GM12891 (cell line): ENCODE measurements at regions not wholly inside any gene's neighbourhood (a gene's known extent, or its start where the extent isn't known, plus 50 kb on each side); places are given as distances from the start of the nearest gene placed in this dataset.
A peak's percentile ranks its signal among the peaks of the same experiment; 100 is the strongest.

Experiments used
- DNase-seq: peaks from one replicate; pipeline ENCODE4 v3.0.0; 2011; ENCODE audit warnings: low spot score; ENCODE audit not compliant: insufficient read length
- FAIRE-seq: peaks from 2 replicates; lab custom pipeline; 2011; peaks lifted over from hg19 to GRCh38; lab: Jason Lieb, UNC
- PAX5 ChIP-seq: IDR thresholded peaks from 2 replicates; pipeline ENCODE4 v1.6.1; 2011; ENCODE audit warnings: low read length, moderate library complexity, mild to moderate bottlenecking; ENCODE audit not compliant: insufficient read depth, severe bottlenecking
- POLR2A ChIP-seq: IDR thresholded peaks from 2 replicates; pipeline ENCODE4 v1.6.1; 2011; ENCODE audit warnings: low read depth, low read length, control low read depth
- POLR2AphosphoS5 ChIP-seq: IDR thresholded peaks from 2 replicates; pipeline ENCODE4 v1.6.1; 2011; ENCODE audit warnings: low read depth, low read length, control low read depth
- POU2F2 ChIP-seq: IDR thresholded peaks from 2 replicates; pipeline ENCODE4 v1.6.1; 2011; ENCODE audit warnings: low read depth, mild to moderate bottlenecking, control low read depth, low read length, moderate library complexity
- SPI1 ChIP-seq: IDR thresholded peaks from 2 replicates; pipeline ENCODE4 v1.6.1; 2011; ENCODE audit warnings: low read depth, low read length, control low read depth
- TAF1 ChIP-seq: IDR thresholded peaks from 2 replicates; pipeline ENCODE4 v1.6.1; 2011; ENCODE audit warnings: low read depth, low read length, control low read depth

GRCh38 chr5:92599217-92599810 lies 981.7 kb downstream of the NR2F1-AS1 start:
- no peak for FAIRE-seq
- no peak for DNase-seq
- no peak for TF ChIP-seq POLR2AphosphoS5
- peak; percentile 70 for TF ChIP-seq SPI1

DNA sequence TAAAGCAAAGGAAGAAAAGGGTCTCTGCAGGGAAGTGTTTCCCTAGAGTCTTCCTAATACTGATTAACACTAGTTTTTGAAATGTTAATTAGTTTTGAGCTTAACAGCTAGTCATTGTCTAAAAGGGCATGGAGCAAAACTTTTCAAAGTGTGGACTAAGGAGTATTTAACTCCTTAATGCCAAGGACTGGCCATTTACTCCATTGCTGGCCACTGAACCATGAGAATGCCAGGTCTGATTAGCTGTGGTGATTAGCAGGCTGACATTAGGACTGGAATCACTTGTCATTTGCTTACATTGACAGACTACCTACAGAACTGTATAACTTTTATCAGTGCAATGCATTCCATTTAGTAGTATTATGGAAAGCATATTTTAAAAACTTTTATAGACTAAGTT lies 987.0 kb downstream of the NR2F1-AS1 start:
- FAIRE-seq (no peak), DNase-seq (no peak)
- TF ChIP-seq SPI1 (no peak), TAF1 (no peak), PAX5 (no peak)

GRCh38 chr5:92588876-92589275 lies 992.1 kb downstream of the NR2F1-AS1 start:
- FAIRE-seq (no peak), DNase-seq (no peak)
- TF ChIP-seq POU2F2 (no peak), TAF1 (no peak), SPI1 (no peak), POLR2A (no peak), POLR2AphosphoS5 (no peak), PAX5 (no peak)

- no peak for DNase-seq
- FAIRE-seq = no peak
- TF ChIP-seq POU2F2 (no peak), POLR2A (no peak), POLR2AphosphoS5 (no peak), SPI1 (no peak), PAX5 (no peak), TAF1 (no peak)
Observed at GRCh38 chr5:92581690-92582089, 999.3 kb downstream of the NR2F1-AS1 start.

DNA sequence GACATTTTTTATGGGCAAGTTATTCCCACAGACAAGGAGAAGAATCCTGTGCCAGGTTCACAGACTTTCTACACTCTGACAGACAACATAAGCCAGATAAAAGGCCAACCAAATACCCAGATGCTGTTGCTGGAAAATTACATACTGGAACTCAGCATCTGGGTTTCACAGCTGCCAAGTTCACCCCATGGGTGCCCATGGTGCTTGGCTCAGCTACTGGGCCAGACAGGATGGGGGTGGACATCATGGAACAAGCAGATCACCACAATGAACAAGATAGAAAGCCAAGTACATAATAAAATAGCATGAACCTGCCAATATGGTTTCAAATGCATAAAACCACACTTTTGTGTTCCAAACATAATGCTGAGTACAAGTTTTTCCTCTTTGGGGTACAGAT lies 999.8 kb downstream of the NR2F1-AS1 start:
- DNase-seq = no peak
- no peak for TF ChIP-seq POU2F2
- no peak for TF ChIP-seq PAX5
- no peak for TF ChIP-seq POLR2AphosphoS5
- TF ChIP-seq SPI1 = no peak
- no peak for TF ChIP-seq TAF1
- no peak for TF ChIP-seq POLR2A
- FAIRE-seq = no peak

DNA sequence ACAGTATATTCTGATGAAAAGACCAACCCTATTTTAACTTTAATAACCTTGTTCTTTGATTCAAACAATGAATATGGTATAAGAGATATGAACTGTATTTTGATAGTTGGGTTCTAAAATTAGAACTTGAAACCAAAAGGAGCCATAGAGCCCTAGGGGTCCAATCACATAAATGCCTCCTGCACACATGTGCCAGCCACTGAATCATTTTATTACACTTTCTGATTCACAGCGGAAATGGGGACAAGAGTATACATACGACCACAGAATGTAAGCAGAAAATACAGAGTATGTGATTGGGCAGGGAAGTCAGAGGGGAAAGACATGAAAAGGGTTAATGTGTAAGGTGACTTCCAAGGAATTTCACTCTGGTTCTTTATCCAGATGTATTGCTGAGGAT lies 1000.2 kb downstream of the NR2F1-AS1 start:
- DNase-seq = no peak
- FAIRE-seq = no peak
- TF ChIP-seq POLR2AphosphoS5 (no peak), PAX5 (no peak)

DNA sequence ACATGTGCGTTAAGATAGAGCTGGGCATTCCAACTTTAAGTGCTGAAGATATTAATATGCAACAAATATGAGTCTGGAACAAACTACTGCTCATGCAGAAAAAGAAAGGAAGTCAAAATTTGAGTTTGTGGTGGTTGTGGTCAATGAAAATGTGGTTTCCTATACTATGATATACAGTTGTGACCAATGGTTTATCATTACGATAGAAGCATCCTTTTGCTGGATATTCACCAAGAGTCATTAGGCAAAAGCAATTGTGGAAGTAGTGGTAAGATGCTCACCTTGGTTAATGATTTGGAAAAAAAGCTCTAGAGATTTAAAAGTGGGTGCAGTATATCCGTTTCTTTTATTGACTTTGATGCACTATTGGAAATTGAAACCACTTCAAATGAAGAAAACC lies 1007.0 kb downstream of the NR2F1-AS1 start:
- DNase-seq (no peak), FAIRE-seq (no peak)
- no peak for TF ChIP-seq POLR2AphosphoS5

DNA sequence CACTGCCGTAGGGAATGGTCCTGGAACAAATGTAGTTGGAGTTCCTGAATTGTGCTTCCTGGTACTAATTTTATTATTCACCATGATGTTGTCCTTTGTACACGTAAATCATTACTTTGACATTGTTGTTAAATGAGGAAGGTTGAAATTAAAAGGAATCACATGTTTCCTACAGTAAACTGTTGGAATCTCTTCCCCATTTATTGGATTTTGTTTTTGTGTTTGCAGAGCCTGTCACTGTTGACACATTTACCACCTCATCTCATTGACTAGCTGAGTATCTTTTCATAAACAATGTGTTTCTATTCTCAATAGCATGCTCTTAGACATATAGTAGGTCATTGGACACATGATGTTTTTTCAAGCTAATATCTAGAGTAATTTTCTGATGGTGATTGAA lies 1012.5 kb downstream of the NR2F1-AS1 start:
- TF ChIP-seq POLR2A = no peak
- TF ChIP-seq POLR2AphosphoS5 = no peak
- TF ChIP-seq TAF1 = no peak
- TF ChIP-seq SPI1 = no peak
- no peak for TF ChIP-seq PAX5
- no peak for TF ChIP-seq POU2F2
- FAIRE-seq = no peak
- DNase-seq = no peak

- DNase-seq (no peak), FAIRE-seq (no peak)
- no peak for TF ChIP-seq POLR2AphosphoS5
- TF ChIP-seq SPI1 = no peak
- no peak for TF ChIP-seq POLR2A
- no peak for TF ChIP-seq PAX5
- TF ChIP-seq TAF1 = no peak
- TF ChIP-seq POU2F2 = no peak
Observed at GRCh38 chr5:92567831-92568450, 1013.1 kb downstream of the NR2F1-AS1 start.

GRCh38 chr5:92566113-92566786 lies 1014.8 kb downstream of the NR2F1-AS1 start:
- FAIRE-seq (no peak), DNase-seq (no peak)
- TF ChIP-seq POLR2A (no peak), POU2F2 (no peak), PAX5 (no peak), POLR2AphosphoS5 (no peak), SPI1 (no peak), TAF1 (no peak)
